ENCODE measurements at regions not wholly inside any gene's neighbourhood (a gene's known extent, or its start where the extent isn't known, plus 50 kb on each side); places are given as distances from the start of the nearest gene placed in this dataset.
A peak's percentile ranks its signal among the peaks of the same experiment; 100 is the strongest.

- DNase-seq, result no peak
- Histone ChIP-seq H3K27ac (no peak overlapping the region), H3K4me3 (no peak overlapping the region), H3K27me3 (no peaks in the 10 kb centered on the region), H3K36me3 (no peaks in the 10 kb centered on the region), H3K9me3 (no peaks in the 10 kb centered on the region), H3K4me1 (no peaks in the 10 kb centered on the region)
- TF ChIP-seq, protein P1, sequence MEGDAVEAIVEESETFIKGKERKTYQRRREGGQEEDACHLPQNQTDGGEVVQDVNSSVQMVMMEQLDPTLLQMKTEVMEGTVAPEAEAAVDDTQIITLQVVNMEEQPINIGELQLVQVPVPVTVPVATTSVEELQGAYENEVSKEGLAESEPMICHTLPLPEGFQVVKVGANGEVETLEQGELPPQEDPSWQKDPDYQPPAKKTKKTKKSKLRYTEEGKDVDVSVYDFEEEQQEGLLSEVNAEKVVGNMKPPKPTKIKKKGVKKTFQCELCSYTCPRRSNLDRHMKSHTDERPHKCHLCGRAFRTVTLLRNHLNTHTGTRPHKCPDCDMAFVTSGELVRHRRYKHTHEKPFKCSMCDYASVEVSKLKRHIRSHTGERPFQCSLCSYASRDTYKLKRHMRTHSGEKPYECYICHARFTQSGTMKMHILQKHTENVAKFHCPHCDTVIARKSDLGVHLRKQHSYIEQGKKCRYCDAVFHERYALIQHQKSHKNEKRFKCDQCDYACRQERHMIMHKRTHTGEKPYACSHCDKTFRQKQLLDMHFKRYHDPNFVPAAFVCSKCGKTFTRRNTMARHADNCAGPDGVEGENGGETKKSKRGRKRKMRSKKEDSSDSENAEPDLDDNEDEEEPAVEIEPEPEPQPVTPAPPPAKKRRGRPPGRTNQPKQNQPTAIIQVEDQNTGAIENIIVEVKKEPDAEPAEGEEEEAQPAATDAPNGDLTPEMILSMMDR (IDR thresholded peaks at IDR 0.05), result no peak
- TF ChIP-seq POLR2AphosphoS5 (IDR thresholded peaks at IDR 0.05), result no peak
- TF ChIP-seq POLR2A (IDR thresholded peaks at IDR 0.05), result no peak
- no peak for TF ChIP-seq EP300 (IDR thresholded peaks at IDR 0.05)
- WGBS, 2 donors, result 93 to 94% methylated on average over 23 of the region's 23 CpGs
- intact Hi-C loops (cut with DNase I), result no loop called here
These were observed 159.3 kb upstream of the AFDN start for GRCh38 chr6:167667204-167668018.

GRCh38 chr6:167668019-167668753 lies 158.5 kb upstream of the AFDN start:
- 48 to 73% methylated on average over 26 of the region's 26 CpGs for WGBS, 2 donors
- intact Hi-C loops (cut with DNase I), result no loop called here
- no peak overlapping the region for H3K27ac ChIP-seq

DNA sequence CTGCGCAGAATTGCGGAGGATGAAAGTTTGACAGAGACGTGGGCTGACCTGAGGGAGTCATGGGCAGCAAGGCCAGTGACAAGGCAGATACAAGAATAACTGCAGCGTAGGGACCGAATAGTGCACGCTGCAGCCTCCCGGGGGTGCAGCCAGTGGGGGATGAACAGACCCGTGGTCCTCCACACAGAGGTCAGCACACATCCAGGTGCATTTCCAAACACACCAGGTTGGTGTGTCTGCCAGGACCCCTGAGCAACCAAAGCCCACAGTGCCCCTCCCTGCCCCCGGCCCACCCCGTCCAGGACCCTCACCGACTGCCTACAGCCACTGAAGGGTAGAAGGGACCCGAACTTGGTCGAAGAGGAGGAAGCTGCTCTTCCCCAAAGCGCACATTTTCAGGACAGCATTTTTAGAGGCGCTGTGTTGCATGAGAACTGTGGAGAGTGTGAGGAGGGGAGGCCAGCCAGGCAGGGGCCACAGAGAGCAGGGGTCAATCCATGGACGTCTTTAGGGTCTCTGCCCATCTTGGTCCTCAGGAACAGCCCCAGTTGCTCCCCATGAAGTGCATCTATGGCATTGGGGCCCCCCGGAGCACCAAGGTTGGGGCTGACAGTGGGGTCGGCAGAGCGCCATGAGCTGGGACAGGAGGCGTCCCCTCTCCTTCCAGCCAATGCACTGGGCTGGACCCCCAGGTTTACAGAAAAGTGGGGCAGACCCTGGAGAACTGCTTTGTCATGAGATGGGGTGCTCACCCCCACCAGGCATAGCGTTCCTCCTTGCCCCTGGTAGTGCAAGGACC lies 157.8 kb upstream of the AFDN start:
- no peaks in the 10 kb centered on the region for H3K27me3 ChIP-seq
- H3K9me3 ChIP-seq, result no peaks in the 10 kb centered on the region
- no peaks in the 10 kb centered on the region for H3K36me3 ChIP-seq
- WGBS, 2 donors, result 65 to 86% methylated on average over 21 of the region's 21 CpGs
- no peak overlapping the region for H3K4me3 ChIP-seq
- H3K27ac ChIP-seq, result no peak overlapping the region
- intact Hi-C loops (cut with DNase I), result no loop called here
- TF ChIP-seq, protein P1 (IDR thresholded peaks at IDR 0.05), result no peak
- no peak for TF ChIP-seq POLR2A (IDR thresholded peaks at IDR 0.05)
- no peak for TF ChIP-seq POLR2AphosphoS5 (IDR thresholded peaks at IDR 0.05)
- TF ChIP-seq EP300 (IDR thresholded peaks at IDR 0.05), result no peak
- H3K4me1 ChIP-seq, result no peaks in the 10 kb centered on the region
- no peak for DNase-seq

More at GRCh38 chr6:167668019-167668753, 158.5 kb upstream of the AFDN start:
- Histone ChIP-seq H3K4me1 (no peaks in the 10 kb centered on the region), H3K36me3 (no peaks in the 10 kb centered on the region), H3K9me3 (no peaks in the 10 kb centered on the region), H3K4me3 (no peak overlapping the region), H3K27me3 (no peaks in the 10 kb centered on the region)
- TF ChIP-seq EP300 (IDR thresholded peaks at IDR 0.05) (no peak), POLR2A (IDR thresholded peaks at IDR 0.05) (no peak), POLR2AphosphoS5 (IDR thresholded peaks at IDR 0.05) (no peak)
- no peak for DNase-seq

DNA sequence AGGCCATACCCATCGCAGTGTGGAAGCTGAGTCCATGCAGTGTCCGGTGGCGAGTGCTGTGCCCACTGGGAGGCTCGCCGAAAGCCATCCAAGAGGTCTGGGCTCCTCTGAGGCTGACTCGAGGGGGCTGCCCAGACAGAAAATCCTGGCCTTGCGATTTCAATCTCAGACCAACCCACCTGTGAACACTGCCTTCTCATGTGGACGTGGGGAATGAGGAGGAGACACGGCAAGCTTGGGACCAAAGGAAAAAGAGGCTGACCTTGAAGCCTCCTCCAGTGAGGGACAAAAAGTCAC lies 157.2 kb upstream of the AFDN start:
- 95% methylated on average over 9 of the region's 9 CpGs for whole genome bisulfite sequencing, 2 donors

More for the DNA sequence above, 157.2 kb upstream of the AFDN start:
- no peak overlapping the region for H3K4me3 ChIP-seq
- H3K36me3 ChIP-seq, result no peaks in the 10 kb centered on the region
- no peaks in the 10 kb centered on the region for H3K27me3 ChIP-seq
- no peak for TF ChIP-seq POLR2A (IDR thresholded peaks at IDR 0.05)
- TF ChIP-seq, protein P1 (IDR thresholded peaks at IDR 0.05), result no peak
- no peak for TF ChIP-seq POLR2AphosphoS5 (IDR thresholded peaks at IDR 0.05)
- TF ChIP-seq EP300 (IDR thresholded peaks at IDR 0.05), result no peak
- no peaks in the 10 kb centered on the region for H3K4me1 ChIP-seq
- H3K27ac ChIP-seq, result no peak overlapping the region
- H3K9me3 ChIP-seq, result no peaks in the 10 kb centered on the region
- DNase-seq, result peak; percentile 55
- intact Hi-C loops (cut with DNase I), result no loop called here
